Mucosa of rectum (tissue), 2 donors: ENCODE measurements at regions not wholly inside any gene's neighbourhood (a gene's known extent, or its start where the extent isn't known, plus 50 kb on each side); places are given as distances from the start of the nearest gene placed in this dataset.

Experiments
- H3K27ac ChIP-seq, 2 donors: one replicate each; pipeline ENCODE4 v1.7.0; 2013; ENCODE audit warnings: inconsistent platforms in 2 of 2, low read depth in 2 of 2, low read length in 2 of 2
- H3K27me3 ChIP-seq, 2 donors: one replicate each; pipeline ENCODE4 v1.7.0; 2013; ENCODE audit warnings: low read length in 2 of 2; ENCODE audit not compliant: control insufficient read depth in 2 of 2, insufficient read depth in 2 of 2
- H3K36me3 ChIP-seq, 2 donors: one replicate each; pipeline ENCODE4 v1.7.0; 2013; ENCODE audit warnings: low read length in 2 of 2; ENCODE audit not compliant: control insufficient read depth in 2 of 2, insufficient read depth in 2 of 2
- H3K4me1 ChIP-seq, 2 donors: one replicate each; pipeline ENCODE4 v1.7.0; 2013; ENCODE audit warnings: low read length in 2 of 2, mild to moderate bottlenecking in 1 of 2; ENCODE audit not compliant: control insufficient read depth in 2 of 2, insufficient read depth in 2 of 2
- H3K4me3 ChIP-seq, 2 donors: one replicate each; pipeline ENCODE4 v1.7.0; 2013; ENCODE audit warnings: low read length in 2 of 2
- H3K9ac ChIP-seq, 2 donors: one replicate each; pipeline ENCODE4 v1.7.0; 2013; ENCODE audit warnings: low read length in 2 of 2, low read depth in 1 of 2, mild to moderate bottlenecking in 1 of 2
- H3K9me3 ChIP-seq, 2 donors: one replicate each; pipeline ENCODE4 v1.7.0; 2013; ENCODE audit warnings: low read length in 2 of 2; ENCODE audit not compliant: control insufficient read depth in 2 of 2
- donor health status: healthy.
- donor health status: Normal muscosa, but diverticular disease.

GRCh38 chr1:56200442-56200841 lies 378.9 kb downstream of the PLPP3 start:
- Histone ChIP-seq H3K4me3 (no peak overlapping the region), H3K4me1 (no peaks in the 10 kb centered on the region), H3K9ac (no peak overlapping the region), H3K36me3 (no peaks in the 10 kb centered on the region), H3K9me3 (no peaks in the 10 kb centered on the region), H3K27ac (no peak overlapping the region), H3K27me3 (no peaks in the 10 kb centered on the region)

DNA sequence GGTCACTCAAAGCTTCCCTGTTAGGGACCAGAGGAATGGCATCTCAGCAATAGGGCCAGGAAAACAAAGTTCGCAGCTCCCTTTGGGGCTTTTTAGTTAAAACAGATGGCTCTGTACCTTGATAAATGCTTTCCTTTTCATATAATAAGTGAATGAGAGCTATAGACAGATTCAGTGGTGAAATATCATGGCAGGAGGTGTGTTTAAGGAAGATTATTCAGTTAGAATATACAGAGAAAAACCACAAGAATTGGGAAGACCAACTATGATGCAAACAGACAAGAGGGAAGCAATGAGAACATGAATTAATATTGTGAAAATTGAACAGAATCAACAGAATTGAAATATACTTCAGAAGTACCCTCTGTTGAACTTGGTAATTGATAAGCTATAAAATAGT lies 379.4 kb downstream of the PLPP3 start:
- H3K36me3 ChIP-seq = no peaks in the 10 kb centered on the region
- H3K4me1 ChIP-seq = no peaks in the 10 kb centered on the region
- H3K9ac ChIP-seq = no peak overlapping the region
- no peaks in the 10 kb centered on the region for H3K27me3 ChIP-seq
- no peaks in the 10 kb centered on the region for H3K9me3 ChIP-seq
- H3K4me3 ChIP-seq = no peak overlapping the region
- no peak overlapping the region for H3K27ac ChIP-seq

DNA sequence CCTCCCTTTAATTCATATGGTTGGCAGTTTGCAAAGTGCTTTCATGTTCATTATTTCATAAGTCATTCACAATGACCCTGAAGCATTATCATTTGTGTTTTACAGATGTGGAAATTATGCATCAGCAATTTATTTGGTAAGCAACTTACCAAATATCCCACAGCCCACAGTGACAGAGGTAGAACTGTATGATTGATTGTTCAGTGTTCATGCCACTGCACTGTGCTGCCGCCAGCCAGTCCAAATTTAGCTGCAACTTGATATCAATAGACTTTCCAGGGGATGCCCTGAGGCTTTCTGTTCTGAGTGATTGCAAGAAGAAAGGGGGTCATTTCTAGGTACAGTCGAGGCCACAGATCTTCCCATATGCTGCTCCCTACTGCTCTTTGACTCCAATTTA lies 380.3 kb downstream of the PLPP3 start:
- Histone ChIP-seq H3K9me3 (no peaks in the 10 kb centered on the region), H3K27me3 (no peaks in the 10 kb centered on the region), H3K4me1 (no peaks in the 10 kb centered on the region), H3K4me3 (no peak overlapping the region), H3K27ac (no peak overlapping the region), H3K36me3 (no peaks in the 10 kb centered on the region), H3K9ac (no peak overlapping the region)

DNA sequence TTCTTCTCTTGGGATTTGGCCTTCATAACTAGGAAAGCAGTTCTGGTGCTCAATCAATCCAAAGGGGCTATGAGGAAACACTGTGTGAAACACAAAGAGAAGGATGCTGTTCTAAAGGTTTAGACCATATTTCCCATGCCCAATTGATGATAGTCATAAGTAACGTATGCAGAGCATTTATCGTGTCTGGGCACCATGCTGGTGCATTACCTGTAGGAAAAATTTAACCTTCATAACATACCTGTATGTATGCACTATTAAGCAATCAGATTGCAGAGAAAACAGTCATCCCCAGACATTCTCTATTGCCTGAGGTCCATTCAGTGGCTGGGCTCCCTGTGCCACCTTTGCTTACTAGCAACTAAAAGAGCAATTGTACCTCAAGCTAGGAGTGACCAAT lies 381.4 kb downstream of the PLPP3 start:
- Histone ChIP-seq H3K9ac (no peak overlapping the region), H3K9me3 (no peaks in the 10 kb centered on the region), H3K4me1 (no peaks in the 10 kb centered on the region), H3K36me3 (no peaks in the 10 kb centered on the region), H3K4me3 (no peak overlapping the region), H3K27me3 (no peaks in the 10 kb centered on the region), H3K27ac (no peak overlapping the region)

DNA sequence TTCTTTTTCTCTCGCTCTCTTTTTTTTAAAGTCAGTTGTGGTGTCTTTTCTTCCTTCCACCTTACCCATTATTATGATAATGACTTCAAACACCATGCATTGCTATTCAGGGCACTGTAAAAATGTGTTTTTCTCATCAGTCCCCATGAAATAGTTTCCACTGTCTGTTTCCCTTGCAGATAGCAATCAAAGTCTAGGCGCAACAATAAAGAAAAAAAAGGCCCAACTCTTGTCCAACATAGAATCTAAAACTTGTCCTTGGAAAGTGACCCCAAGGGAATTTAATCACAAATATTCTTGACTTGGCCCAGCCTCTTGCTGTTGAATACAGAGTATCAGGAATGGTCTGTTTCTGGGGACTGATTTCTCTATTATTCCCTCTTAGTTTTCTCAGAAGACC lies 382.5 kb downstream of the PLPP3 start:
- Histone ChIP-seq H3K27me3 (no peaks in the 10 kb centered on the region), H3K4me1 (no peaks in the 10 kb centered on the region), H3K4me3 (no peak overlapping the region), H3K9me3 (no peaks in the 10 kb centered on the region), H3K9ac (no peak overlapping the region), H3K27ac (no peak overlapping the region), H3K36me3 (no peaks in the 10 kb centered on the region)

DNA sequence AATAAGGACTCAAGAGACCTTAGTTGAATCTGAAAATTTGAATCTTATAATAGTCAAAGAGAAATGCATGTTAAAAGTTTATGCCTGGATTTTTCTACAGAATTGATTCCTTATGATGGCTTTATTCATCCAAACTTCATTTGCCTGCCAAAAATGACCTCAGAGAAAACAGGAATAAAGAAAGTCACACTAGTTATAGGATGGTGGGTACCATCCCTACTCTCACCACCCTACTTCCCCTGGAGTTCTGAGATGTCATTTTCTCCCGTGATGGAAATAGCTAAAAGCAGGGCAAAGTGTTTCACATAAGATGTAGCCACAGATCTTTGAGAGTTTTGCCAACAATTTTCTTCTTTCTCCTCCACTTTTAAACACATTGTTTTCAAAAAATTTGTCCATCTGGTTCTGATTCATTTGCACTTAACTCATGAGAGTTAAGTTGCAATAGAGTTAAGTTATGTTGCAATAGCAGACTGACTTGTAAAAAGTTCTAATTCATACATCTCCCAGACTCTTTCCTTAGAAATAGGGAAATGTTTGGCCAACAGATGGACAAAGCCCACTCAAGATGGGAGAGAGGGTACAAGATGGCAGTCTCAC lies 384.6 kb downstream of the PLPP3 start:
- H3K9me3 ChIP-seq = no peaks in the 10 kb centered on the region
- no peaks in the 10 kb centered on the region for H3K36me3 ChIP-seq
- no peaks in the 10 kb centered on the region for H3K4me1 ChIP-seq
- H3K4me3 ChIP-seq = no peak overlapping the region
- H3K27me3 ChIP-seq = no peaks in the 10 kb centered on the region
- no peak overlapping the region for H3K27ac ChIP-seq
- no peak overlapping the region for H3K9ac ChIP-seq

DNA sequence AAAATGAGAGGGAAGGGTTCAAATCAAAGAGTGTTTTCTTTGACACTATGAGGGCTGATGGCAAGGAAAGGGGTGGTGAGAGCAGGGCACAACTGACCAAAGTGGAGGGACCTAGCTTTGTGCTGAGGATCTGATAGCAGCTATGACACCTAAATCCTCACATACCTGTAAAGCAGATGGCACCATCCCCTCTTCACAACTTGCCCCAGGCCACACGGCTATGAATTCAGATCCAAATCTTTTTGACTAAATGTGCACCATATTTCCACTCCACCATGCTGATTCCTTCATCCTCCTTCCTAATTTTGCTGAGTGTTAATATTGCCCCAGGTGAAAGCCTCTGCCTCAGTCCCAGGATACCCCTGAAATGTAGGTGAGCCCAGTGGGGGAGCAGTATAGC lies 385.7 kb downstream of the PLPP3 start:
- no peaks in the 10 kb centered on the region for H3K27me3 ChIP-seq
- no peaks in the 10 kb centered on the region for H3K36me3 ChIP-seq
- no peaks in the 10 kb centered on the region for H3K4me1 ChIP-seq
- H3K9me3 ChIP-seq = no peaks in the 10 kb centered on the region
- H3K9ac ChIP-seq = no peak overlapping the region
- H3K4me3 ChIP-seq = no peak overlapping the region
- H3K27ac ChIP-seq = no peak overlapping the region

- Histone ChIP-seq H3K27ac (no peak overlapping the region), H3K4me3 (no peak overlapping the region), H3K9ac (no peak overlapping the region), H3K27me3 (no peaks in the 10 kb centered on the region), H3K36me3 (no peaks in the 10 kb centered on the region), H3K9me3 (no peaks in the 10 kb centered on the region), H3K4me1 (no peaks in the 10 kb centered on the region)
Measured at GRCh38 chr1:56191369-56191768, 388.0 kb downstream of the PLPP3 start.

DNA sequence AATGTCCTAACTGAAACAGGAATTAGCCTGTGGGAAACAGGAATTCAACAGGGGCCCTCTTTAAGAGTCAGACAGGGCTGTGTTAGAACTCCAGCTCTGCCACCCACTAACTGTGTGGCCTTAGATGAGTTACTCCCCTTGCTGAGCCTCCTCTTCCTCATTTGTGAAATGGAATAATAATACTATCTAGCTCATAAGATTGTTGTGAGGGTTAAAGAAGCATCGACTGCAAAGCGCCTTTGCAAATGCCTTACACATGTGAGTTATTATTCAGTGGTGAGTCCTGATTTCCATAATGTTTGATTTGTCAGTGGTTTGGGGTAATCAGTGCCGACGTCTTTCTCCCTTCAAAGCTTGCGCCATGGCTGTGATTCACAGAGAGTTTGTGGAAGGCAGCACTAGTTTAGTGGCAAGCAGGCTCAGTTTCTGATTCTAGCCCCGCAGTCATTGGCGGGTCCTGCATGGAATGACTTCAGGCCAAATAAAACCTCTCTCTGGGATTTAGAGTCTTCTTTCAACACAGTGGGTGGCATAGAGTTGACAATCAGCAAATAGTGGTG lies 388.5 kb downstream of the PLPP3 start:
- Histone ChIP-seq H3K4me3 (no peak overlapping the region), H3K27ac (no peak overlapping the region), H3K4me1 (no peaks in the 10 kb centered on the region), H3K27me3 (no peaks in the 10 kb centered on the region), H3K36me3 (no peaks in the 10 kb centered on the region), H3K9me3 (no peaks in the 10 kb centered on the region), H3K9ac (no peak overlapping the region)

DNA sequence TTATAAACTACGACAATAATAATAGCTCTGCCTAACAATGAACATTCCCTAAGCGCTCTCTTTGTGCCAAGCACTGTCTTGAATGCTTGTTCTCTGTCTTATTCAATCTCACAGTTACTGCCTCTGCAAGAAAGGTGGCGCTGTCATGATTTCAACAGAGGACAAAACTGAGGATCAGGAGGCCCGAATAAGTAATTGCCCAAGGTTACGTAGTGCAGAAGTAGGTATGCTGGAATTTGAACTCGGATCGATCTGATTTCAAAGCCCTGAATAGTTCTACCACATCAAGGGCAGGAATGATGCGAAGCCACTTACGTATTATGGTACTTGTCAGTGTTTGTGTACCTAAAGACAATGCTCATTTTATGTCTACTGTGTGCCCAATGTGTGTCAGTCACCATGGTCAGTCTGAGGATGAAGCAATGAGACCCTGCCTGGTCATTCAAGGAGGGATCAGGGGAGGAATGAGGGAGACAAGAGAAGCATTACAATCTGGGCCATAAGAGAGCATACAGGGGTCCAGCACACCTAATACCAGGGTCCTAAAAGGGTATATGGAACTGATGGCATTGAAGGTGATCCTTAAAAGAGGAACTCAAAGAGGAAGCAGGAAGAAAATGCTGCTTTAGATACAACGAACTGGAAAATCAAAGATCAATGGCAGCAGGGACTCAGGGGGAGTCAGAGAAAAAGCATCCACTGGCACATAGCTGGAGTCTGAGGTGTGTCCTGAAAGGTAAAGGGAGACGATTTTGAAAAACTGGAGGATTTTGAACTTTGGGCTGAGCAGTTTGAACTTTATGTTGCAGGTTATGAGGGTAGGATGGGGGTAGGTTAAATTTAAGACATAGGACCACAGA lies 389.2 kb downstream of the PLPP3 start:
- H3K4me1 ChIP-seq = no peaks in the 10 kb centered on the region
- H3K4me3 ChIP-seq = no peak overlapping the region
- no peaks in the 10 kb centered on the region for H3K27me3 ChIP-seq
- H3K27ac ChIP-seq = no peak overlapping the region
- no peak overlapping the region for H3K9ac ChIP-seq
- no peaks in the 10 kb centered on the region for H3K36me3 ChIP-seq
- no peaks in the 10 kb centered on the region for H3K9me3 ChIP-seq
